ES-I3 (cell line): ENCODE measurements at regions not wholly inside any gene's neighbourhood (a gene's known extent, or its start where the extent isn't known, plus 50 kb on each side); places are given as distances from the start of the nearest gene placed in this dataset.
"Not testable (repeated sequence)": the region's sequence is repeated elsewhere in the genome, so short reads cannot be mapped to it uniquely, and the experiment has no call there.

Source experiments
- H3K36me3 ChIP-seq: 2 replicates; pipeline ENCODE4 v1.6.1; 2013; ENCODE audit warnings: mild to moderate bottlenecking, low read length, control low read depth, moderate library complexity; ENCODE audit not compliant: insufficient read depth
- H3K4me1 ChIP-seq: 2 replicates; pipeline ENCODE4 v1.6.1; 2013; ENCODE audit warnings: mild to moderate bottlenecking, control low read depth, low read length; ENCODE audit not compliant: insufficient read depth
- H3K9ac ChIP-seq: 2 replicates; pipeline ENCODE4 v1.6.1; 2013; ENCODE audit warnings: low read depth, mild to moderate bottlenecking, low read length, moderate library complexity
- H3K9me3 ChIP-seq: 2 replicates; pipeline ENCODE4 v1.6.1; 2013; ENCODE audit warnings: mild to moderate bottlenecking, low read length, moderate library complexity; ENCODE audit not compliant: control insufficient read depth, insufficient read depth

DNA sequence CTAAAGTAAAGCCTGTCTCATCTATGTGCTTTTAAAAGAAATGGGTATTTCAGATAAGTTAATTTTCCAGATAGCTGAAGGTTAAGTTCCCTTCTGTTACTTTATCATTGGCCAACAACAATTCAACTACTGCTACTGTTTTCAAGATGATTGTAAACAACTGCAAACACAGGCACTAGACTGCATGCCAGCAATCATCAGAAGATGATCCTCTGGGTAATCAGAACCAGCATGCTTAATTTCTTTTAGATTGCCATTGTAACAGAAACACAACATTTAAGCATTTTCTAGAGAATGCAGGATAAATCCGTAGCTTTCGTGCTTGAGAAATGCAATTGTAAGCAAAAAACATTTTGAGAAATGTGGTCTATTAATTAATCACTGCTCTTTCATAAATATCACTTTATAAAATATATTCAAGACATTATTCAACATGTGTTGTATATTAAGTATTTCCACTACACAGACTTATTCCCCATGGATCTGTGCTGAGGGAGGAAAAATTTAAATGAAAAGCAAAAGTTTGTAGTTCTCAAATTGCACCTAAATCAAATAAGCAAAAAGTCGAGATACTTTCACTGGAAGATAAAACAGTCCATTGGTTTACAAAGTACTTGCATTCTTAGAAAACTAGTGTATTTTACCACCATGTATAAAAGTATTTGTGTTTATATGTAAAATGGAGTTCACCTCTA, 133.7 kb downstream of the ATL2 start:
- H3K4me1 ChIP-seq, result no peaks in the 10 kb centered on the region
- no peaks in the 10 kb centered on the region for H3K36me3 ChIP-seq
- H3K9ac ChIP-seq, result no peak overlapping the region
- no peaks in the 10 kb centered on the region for H3K9me3 ChIP-seq

DNA sequence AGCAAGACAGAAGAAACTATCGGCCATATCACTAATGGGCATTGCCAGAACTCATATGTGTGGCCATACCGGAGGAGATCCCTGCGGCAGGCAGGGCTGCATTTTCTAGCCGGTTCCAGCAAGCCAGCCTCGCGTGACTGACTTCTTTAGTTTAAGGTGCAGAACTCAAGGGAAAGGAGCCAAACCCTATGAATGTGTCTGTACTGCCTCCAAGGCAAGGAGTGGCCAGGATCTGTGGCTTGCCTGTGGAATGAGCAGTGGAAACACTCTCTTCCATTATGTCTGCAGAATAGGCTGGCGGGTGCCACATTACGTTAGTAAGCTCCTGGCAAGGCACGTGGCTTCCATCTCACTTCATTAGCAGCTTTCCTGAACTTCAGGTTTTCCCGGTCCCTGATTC, 137.6 kb downstream of the ATL2 start:
- H3K9me3 ChIP-seq, result no peaks in the 10 kb centered on the region
- H3K9ac ChIP-seq, result no peak overlapping the region
- no peaks in the 10 kb centered on the region for H3K36me3 ChIP-seq
- H3K4me1 ChIP-seq, result no peaks in the 10 kb centered on the region

DNA sequence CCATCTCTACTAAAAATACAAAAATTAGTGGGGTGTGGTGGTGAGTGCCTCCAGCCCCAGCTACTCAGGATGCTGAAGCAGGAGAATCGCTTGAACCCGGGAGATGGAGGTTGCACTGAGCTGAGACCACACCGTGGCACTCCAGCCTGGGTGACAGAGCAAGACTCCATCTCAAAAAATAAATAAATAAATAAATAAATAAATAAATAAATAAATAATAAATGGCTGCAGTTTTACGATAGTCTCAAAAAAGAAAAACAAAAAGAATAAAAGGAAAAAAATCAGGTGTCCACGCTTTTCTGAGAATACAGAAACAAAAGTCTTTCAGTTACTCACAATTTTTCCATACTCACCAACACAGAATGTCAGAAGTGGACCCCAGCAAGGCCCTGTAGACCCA, 138.4 kb downstream of the ATL2 start:
- not testable (repeated sequence) for H3K4me1 ChIP-seq, H3K36me3 ChIP-seq, H3K9me3 ChIP-seq, H3K9ac ChIP-seq

DNA sequence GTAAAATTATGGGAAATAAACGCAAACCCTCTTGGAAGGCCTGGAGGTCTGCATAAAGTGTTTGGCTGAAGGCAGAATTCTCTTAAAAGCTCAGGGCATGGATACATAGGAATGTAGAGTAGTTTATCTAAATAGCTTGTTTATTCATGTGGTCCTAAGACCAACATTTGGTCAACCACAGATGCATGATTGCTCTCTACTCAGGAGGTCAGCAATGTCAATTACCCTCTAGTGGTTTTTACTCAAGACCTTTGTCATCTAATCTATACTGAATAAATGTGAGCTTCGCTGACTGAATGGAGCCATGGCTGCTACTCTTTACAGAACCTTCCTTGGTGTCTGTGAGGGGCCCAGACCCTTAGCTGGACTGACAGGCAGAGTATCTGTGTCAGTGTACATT, 139.8 kb downstream of the ATL2 start:
- no peaks in the 10 kb centered on the region for H3K4me1 ChIP-seq
- H3K9ac ChIP-seq, result no peak overlapping the region
- no peaks in the 10 kb centered on the region for H3K9me3 ChIP-seq
- no peaks in the 10 kb centered on the region for H3K36me3 ChIP-seq

DNA sequence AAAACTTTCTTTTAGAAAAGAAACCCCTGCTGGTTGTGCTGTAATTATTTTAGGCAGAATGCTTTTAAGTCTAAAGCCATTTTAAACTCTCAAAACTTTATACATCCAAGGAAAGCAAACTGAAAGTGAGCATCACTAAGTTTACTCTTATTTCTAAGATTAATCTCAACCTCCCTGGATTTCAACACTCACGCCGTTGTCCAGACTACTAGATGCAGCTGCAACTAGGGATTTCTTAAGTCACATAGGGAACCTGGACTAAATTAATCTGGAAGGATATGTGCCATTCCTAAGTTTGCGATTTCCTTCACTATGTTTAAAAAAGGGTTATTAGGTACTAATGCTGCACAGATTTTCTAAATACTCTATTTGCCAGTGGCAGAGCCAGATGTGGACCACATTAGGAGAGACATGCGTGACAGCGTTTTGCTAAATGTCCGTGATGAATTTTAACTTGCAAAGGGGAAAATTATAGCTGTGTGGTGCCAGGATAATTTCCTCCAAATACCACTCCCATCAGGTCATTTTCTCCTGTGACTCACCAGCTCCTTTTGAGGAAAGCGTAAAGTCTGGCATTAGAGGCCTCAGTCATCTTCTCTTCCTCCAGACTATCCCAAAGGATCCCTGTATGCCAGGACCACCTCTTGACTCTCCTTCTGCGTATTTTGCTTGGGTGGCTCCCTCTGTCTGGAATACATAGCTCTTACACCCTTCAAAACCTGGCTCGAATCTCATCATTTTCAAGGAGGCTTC, 143.7 kb downstream of the ATL2 start:
- Histone ChIP-seq H3K36me3 (no peaks in the 10 kb centered on the region), H3K9me3 (no peaks in the 10 kb centered on the region), H3K4me1 (no peaks in the 10 kb centered on the region)

DNA sequence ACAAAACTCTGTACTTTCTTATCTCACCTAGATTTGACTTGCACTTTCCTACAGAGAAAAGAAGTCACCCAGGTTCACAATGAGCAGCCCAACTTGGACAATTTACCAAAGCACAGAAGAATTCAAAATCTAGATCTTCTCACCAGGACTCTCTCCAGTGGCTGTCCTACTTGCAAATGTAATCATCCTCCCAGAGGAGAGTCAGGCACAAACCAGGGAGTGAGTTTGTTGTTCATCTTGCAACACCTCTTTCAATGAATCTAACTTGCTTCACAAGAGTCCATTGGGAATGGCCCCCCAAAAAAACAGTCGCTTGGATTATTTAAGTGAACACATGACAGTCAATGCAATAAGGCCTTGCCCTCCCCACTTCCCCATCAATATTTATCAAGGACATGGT, 144.6 kb downstream of the ATL2 start:
- H3K9me3 ChIP-seq, result no peaks in the 10 kb centered on the region
- H3K9ac ChIP-seq, result no peak overlapping the region
- H3K36me3 ChIP-seq, result no peaks in the 10 kb centered on the region
- no peaks in the 10 kb centered on the region for H3K4me1 ChIP-seq

More for the DNA sequence above, 143.7 kb downstream of the ATL2 start:
- no peak overlapping the region for H3K9ac ChIP-seq

DNA sequence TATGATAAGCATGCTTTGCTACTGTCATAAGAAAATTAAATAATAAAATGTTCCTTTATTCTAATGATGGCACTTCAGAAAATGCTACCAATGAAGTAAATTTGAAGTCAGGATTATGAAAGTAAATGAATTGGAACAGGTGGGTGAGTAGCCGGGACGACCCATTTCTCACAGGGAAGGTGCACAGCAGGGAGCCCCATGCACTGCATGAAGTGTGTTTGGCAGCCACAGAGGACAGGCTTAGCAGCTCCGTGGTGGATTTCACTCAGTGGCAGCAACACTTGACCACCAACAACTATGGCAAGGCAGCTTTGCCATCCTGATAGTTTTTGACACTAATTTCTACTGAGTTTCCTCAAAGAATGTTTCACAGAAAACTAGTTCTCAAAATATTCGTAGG, 146.3 kb downstream of the ATL2 start:
- Histone ChIP-seq H3K36me3 (no peaks in the 10 kb centered on the region), H3K4me1 (no peaks in the 10 kb centered on the region), H3K9me3 (no peaks in the 10 kb centered on the region)

DNA sequence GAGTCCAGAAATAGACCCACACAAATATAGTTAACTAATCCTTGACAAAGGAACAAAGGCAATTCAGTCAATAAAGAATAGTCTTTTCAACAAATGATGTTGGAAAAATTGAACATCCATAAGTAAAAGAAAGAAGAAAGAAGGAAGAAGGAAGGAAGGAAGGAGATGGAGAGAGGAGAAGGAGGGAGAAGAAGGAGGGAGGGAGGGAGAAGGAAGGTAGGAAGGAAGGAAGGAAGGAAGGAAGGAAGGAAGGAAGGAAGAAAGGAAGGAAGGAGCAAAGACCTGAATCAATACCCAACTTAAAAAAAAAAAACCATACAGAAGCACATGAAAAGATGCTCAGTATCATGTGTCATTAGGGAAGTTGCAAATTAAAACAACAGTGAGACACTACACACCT, 148.3 kb downstream of the ATL2 start:
- Histone ChIP-seq H3K9ac (no peak overlapping the region), H3K9me3 (no peaks in the 10 kb centered on the region), H3K36me3 (no peaks in the 10 kb centered on the region), H3K4me1 (0 out of 2 replicates have a peak, but pooled peaks cover 5% of the 10 kb centered on the region)

More for the DNA sequence above, 146.3 kb downstream of the ATL2 start:
- no peak overlapping the region for H3K9ac ChIP-seq

DNA sequence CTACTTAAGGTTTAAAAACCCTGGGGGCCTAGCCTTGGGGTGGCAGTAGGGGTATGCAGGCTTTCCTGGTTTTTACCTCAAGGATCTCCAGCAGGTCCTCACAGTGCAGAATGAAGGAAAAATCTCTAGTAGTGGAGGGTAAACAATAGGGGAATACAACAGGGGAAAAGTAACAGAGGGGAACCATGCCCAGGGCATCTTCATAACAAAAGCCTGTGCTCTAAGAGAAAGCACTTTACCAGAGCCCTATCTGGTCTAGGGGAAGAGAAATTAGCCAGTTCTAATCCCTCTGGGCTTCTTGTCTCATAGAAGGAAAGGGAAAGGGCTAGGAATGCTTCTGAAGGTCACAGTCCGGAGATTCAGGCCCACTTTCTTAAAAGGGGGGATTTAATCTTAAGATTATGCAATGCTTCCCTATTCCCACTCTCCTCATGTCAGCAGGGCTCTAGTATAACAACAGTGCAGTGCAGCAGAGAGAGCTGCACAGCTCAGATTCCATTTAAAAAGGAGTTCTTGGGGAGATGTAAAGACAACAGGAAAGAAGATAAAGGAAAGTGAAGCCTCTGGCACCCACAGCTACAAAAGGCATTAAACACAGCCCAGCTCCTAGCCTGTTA, 149.0 kb upstream of the CYP1B1 start:
- no peaks in the 10 kb centered on the region for H3K9me3 ChIP-seq
- no peak overlapping the region for H3K9ac ChIP-seq
- no peaks in the 10 kb centered on the region for H3K36me3 ChIP-seq
- H3K4me1 ChIP-seq, result 0 out of 2 replicates have a peak, but pooled peaks cover 5% of the 10 kb centered on the region

DNA sequence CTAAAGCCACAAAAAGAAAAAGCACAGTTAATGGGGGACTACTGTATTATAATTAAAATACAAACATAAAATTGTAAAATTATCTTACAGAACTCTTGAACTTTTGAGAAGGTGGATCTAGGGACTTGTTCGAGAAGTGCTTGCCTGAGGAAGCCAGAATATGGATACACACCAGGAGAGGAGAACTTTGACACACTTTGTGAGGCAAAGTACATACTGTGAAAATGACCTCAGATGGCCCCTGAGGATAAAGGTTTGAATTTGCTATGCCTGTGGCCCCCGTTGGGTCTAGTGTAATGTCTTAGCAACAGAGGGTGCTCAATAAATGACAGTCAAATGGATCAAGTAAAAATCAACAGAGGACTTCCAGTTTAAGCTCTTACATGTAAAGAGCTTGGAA, 148.2 kb upstream of the CYP1B1 start:
- H3K9ac ChIP-seq, result no peak overlapping the region
- H3K36me3 ChIP-seq, result no peaks in the 10 kb centered on the region
- H3K4me1 ChIP-seq, result 0 out of 2 replicates have a peak, but pooled peaks cover 5% of the 10 kb centered on the region
- H3K9me3 ChIP-seq, result no peaks in the 10 kb centered on the region

DNA sequence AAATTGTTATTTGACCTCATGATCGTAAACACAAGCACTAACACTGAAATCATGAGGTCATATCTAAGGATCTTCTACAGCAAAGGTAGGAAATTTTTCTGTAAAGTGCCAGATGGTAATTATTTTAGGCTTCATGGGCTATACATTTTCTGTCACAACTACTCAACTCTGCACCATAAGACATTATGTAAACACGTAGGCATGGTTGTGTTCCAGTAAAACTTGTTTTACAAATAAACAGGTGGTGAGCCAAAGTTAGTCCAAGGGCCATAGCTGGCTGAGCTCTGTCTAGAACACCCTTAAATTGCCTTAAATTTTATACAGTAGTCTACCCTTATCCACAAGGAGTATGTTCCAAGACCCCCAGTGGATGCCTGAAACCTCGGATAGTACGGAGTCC, 147.3 kb upstream of the CYP1B1 start:
- Histone ChIP-seq H3K9me3 (no peaks in the 10 kb centered on the region), H3K4me1 (0 out of 2 replicates have a peak, but pooled peaks cover 5% of the 10 kb centered on the region), H3K9ac (no peak overlapping the region), H3K36me3 (no peaks in the 10 kb centered on the region)

DNA sequence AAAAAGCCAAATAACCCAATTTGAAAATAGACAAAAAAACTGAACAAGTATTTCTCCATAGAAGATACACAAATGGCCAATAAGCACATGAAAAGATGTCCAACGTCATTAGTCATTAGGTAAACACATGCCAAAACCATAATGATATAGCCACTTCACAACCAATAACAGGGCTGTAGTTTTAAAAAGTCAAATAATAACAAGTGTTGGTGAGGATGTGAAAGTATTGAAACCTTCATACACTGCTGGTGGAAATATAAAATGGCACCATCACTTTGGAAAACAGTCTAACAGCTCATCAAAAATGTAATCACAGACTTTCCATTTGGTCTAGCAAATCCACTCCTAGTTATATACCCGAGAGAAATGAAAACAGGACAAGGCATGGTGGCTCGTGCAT, 144.2 kb upstream of the CYP1B1 start:
- Histone ChIP-seq H3K9ac (no peak overlapping the region), H3K36me3 (no peaks in the 10 kb centered on the region), H3K9me3 (no peaks in the 10 kb centered on the region), H3K4me1 (0 out of 2 replicates have a peak, but pooled peaks cover 2% of the 10 kb centered on the region)

DNA sequence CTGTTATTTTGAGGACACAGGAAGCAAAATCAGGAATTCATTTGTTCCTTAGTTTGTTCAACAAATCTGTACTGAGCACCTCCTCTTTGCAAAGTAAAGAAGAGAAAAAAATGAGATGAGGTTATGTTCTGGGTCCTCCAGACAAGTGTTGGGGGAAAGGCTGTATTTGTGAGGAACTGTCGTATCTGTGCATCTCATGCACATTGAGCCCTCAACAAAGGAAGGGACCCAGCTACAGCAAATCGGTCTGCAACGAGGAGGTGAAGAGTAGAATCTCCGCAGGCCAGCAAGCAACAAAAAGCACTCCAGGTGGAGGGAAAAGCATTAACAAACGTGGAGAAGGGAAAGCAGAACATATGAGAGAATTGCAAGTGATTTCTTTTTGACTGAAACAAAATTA, 143.0 kb upstream of the CYP1B1 start:
- no peaks in the 10 kb centered on the region for H3K36me3 ChIP-seq
- H3K9me3 ChIP-seq, result no peaks in the 10 kb centered on the region
- H3K9ac ChIP-seq, result no peak overlapping the region
- no peaks in the 10 kb centered on the region for H3K4me1 ChIP-seq

DNA sequence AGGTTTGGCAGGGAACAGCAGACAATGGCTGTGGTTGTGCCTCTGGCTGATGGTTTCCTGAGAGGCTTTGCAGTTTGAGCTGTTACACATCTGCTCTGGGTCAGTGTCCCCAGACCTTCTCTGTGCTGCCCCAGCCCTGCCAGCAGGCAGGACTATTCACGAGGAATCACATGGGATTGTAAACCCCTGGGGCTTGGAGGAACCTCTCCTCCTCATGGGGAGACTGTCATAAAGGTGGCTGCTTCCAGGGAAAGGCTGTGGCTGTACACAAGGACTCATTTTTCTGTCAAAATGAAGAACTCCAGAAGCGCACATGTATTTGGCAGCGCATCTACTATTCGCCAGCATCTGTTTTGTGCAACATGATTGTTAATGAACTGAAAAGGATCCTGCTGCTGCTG, 142.6 kb upstream of the CYP1B1 start:
- Histone ChIP-seq H3K9ac (no peak overlapping the region), H3K4me1 (no peaks in the 10 kb centered on the region), H3K9me3 (no peaks in the 10 kb centered on the region), H3K36me3 (no peaks in the 10 kb centered on the region)
